PC-3 (cell line): ENCODE measurements at regions not wholly inside any gene's neighbourhood (a gene's known extent, or its start where the extent isn't known, plus 50 kb on each side); places are given as distances from the start of the nearest gene placed in this dataset.

Experiments used
- ATAC-seq: fragments of 200-7000 bp; cut with Tn5 transposase; 2 replicates; pipeline ENCODE4 v1.9.1; 2020; ENCODE audit warnings: mild to moderate bottlenecking, moderate library complexity
- BruUV-seq: library from RNA; stranded (reverse); fragments of 400-500 nt; replicated peaks from 2 replicates; lab custom pipeline; 2021; lab: Mats Ljungman, UMichigan
- CTCF ChIA-PET: fragments of 300-600 bp; sonication (Branson Sonifier 250); formaldehyde crosslinking; loops from one replicate; lab custom pipeline; 2022; ENCODE audit warnings: antibody characterized with exemption; lab: Charles Lee
- POLR2A ChIA-PET: fragments of 300-600 bp; sonication (Branson Sonifier 250); formaldehyde crosslinking; loops from one replicate; lab custom pipeline; 2022; ENCODE audit warnings: antibody characterized with exemption; ENCODE audit not compliant: unreplicated experiment; lab: Charles Lee
- DNase-seq: peaks from one replicate; pipeline ENCODE4 v3.0.0-alpha.2; 2015
- H2AFZ ChIP-seq: fragments of 300-600 bp; sonication (generic); 2 replicates; pipeline ENCODE4 v1.6.0; 2016; ENCODE audit warnings: antibody characterized with exemption, low read length
- H3F3A ChIP-seq: fragments of 300-600 bp; sonication (generic); one replicate; pipeline ENCODE4 v1.6.0; 2017; ENCODE audit warnings: antibody characterized with exemption, low read length, control low read depth, mild to moderate bottlenecking; ENCODE audit not compliant: unreplicated experiment
- H3K27ac ChIP-seq: fragments of 300-600 bp; sonication (generic); 2 replicates; pipeline ENCODE4 v1.5.1; 2016; ENCODE audit warnings: mild to moderate bottlenecking, low read length
- H3K27me3 ChIP-seq: fragments of 300-600 bp; sonication (generic); 2 replicates; pipeline ENCODE4 v1.6.1; 2016; ENCODE audit warnings: low read length, mixed read lengths
- H3K36me3 ChIP-seq: fragments of 300-600 bp; sonication (generic); 2 replicates; pipeline ENCODE4 v1.6.1; 2016; ENCODE audit warnings: low read depth, mixed run types, low read length, mixed read lengths
- H3K4me1 ChIP-seq: fragments of 300-600 bp; sonication (generic); 2 replicates; pipeline ENCODE4 v1.5.1; 2016; ENCODE audit warnings: low read length; ENCODE audit not compliant: insufficient read depth
- H3K4me2 ChIP-seq: fragments of 300-600 bp; sonication (generic); 2 replicates; pipeline ENCODE4 v1.6.0; 2016; ENCODE audit warnings: low read length
- H3K4me3 ChIP-seq: fragments of 300-600 bp; sonication (generic); 2 replicates; pipeline ENCODE4 v1.5.1; 2016; ENCODE audit warnings: mild to moderate bottlenecking, low read length, mixed read lengths
- H3K79me2 ChIP-seq: fragments of 300-600 bp; sonication (generic); 2 replicates; pipeline ENCODE4 v1.6.1; 2017; ENCODE audit warnings: low read length, mixed read lengths
- H3K9ac ChIP-seq: fragments of 300-600 bp; sonication (generic); 2 replicates; pipeline ENCODE4 v1.6.0; 2016; ENCODE audit warnings: mild to moderate bottlenecking, low read length
- H3K9me2 ChIP-seq: fragments of 300-600 bp; sonication (generic); replicated peaks from 2 replicates; pipeline ENCODE4 v1.6.1; 2016; ENCODE audit warnings: mixed run types, low read length, mixed read lengths
- H3K9me3 ChIP-seq: fragments of 300-600 bp; sonication (generic); 2 replicates; pipeline ENCODE4 v1.6.1; 2016; ENCODE audit warnings: low read length, mixed read lengths
- H4K20me1 ChIP-seq: fragments of 300-600 bp; sonication (generic); 2 replicates; pipeline ENCODE4 v1.6.1; 2016; ENCODE audit warnings: low read length, mixed read lengths
- EZH2 ChIP-seq: fragments of 300-600 bp; sonication (generic); IDR thresholded peaks from one replicate; pipeline ENCODE4 v1.6.1; 2017; ENCODE audit warnings: antibody characterized with exemption, mild to moderate bottlenecking, low read length; ENCODE audit not compliant: unreplicated experiment
- EZH2phosphoT487 ChIP-seq: fragments of 300-600 bp; sonication (generic); IDR thresholded peaks from 2 replicates; pipeline ENCODE4 v1.6.1; 2018; ENCODE audit warnings: mild to moderate bottlenecking, antibody characterized with exemption, low read length, borderline replicate concordance
- intact Hi-C: fragments of 100-400 bp; cut with micrococcal nuclease; formaldehyde crosslinking; loops from 2 replicates; pipeline ENCODE4 v1.9.0; 2023
- TF ChIP-seq, protein P1 (sequence below): fragments of 300-600 bp; sonication (generic); conservative IDR thresholded peaks from 2 replicates; pipeline ENCODE4 v1.5.1; 2017; ENCODE audit warnings: antibody characterized with exemption, low read depth, mild to moderate bottlenecking, low read length

DNA sequence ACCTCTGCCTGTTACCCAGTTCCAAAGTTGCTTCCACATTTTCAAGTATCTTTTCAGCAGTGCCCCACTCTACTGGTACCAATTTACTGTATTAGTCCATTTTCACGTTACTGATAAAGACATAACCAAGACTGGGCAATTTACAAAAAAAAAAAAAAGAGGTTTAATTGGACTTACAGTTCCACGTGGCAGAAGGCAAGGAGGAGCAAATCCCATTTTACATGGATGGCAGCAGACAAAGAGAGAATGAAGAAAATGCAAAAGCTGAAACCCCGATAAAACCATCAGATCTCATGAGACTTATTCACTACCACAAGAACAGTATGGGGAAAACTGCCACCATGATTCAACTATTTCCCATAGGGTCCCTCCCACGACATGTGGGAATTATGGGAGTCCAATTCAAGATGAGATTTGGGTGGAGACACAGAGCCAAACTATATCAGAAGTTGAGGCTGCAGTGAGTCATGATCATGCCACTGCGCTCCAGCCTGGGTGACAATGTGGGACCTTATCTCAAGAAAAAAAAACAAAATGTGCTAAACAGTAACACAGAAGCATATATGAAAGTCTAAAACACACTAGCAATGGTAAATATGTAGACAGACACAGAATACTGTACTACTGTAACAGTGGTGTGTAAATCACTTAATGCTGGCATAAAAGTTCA is 190.3 kb upstream of the ZC3H12C start:
- no peak for DNase-seq
- Histone ChIP-seq H3K4me2 (no peak overlapping the region), H3K9me3 (no peaks in the 10 kb centered on the region), H3K4me3 (no peak overlapping the region), H3K4me1 (no peaks in the 10 kb centered on the region), H3K27ac (no peak overlapping the region), H3K9ac (no peak overlapping the region), H4K20me1 (no peaks in the 10 kb centered on the region), H3K9me2 (no peaks in the 10 kb centered on the region), H2AFZ (no peak overlapping the region), H3K36me3 (no peaks in the 10 kb centered on the region), H3K79me2 (no peaks in the 10 kb centered on the region), H3F3A (no peaks in the 10 kb centered on the region), H3K27me3 (peaks cover 23% of the 10 kb centered on the region)
- ATAC-seq: no peak
- intact Hi-C loops: no loop called here
- POLR2A ChIA-PET: no interaction called here
- no peak for TF ChIP-seq EZH2
- TF ChIP-seq EZH2phosphoT487: no peak
- TF ChIP-seq, protein P1, sequence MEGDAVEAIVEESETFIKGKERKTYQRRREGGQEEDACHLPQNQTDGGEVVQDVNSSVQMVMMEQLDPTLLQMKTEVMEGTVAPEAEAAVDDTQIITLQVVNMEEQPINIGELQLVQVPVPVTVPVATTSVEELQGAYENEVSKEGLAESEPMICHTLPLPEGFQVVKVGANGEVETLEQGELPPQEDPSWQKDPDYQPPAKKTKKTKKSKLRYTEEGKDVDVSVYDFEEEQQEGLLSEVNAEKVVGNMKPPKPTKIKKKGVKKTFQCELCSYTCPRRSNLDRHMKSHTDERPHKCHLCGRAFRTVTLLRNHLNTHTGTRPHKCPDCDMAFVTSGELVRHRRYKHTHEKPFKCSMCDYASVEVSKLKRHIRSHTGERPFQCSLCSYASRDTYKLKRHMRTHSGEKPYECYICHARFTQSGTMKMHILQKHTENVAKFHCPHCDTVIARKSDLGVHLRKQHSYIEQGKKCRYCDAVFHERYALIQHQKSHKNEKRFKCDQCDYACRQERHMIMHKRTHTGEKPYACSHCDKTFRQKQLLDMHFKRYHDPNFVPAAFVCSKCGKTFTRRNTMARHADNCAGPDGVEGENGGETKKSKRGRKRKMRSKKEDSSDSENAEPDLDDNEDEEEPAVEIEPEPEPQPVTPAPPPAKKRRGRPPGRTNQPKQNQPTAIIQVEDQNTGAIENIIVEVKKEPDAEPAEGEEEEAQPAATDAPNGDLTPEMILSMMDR: no peak
- no TSS peak for BruUV-seq
- CTCF ChIA-PET: no interaction called here

DNA sequence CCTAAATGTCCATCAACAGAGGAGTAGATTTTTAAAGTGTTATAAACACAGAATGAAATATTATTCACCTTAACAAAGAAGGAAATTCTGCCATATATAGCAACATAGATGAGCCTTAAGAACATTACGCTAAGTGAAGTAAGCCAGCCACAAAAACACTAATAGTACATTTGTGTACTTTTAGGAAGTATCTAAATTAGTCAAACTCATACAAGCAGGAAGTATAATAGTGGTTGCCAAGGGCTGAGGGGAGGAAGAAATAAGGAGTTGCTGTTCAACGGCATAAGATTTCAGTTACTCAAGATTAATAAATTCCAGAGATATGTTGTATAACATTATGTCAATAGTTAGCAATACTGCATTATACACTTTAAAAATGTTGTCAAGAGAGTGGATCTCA is 181.7 kb upstream of the ZC3H12C start:
- no peaks in the 10 kb centered on the region for H3K36me3 ChIP-seq
- no peaks in the 10 kb centered on the region for H3K9me2 ChIP-seq
- H3K9ac ChIP-seq: no peak overlapping the region
- H3K4me2 ChIP-seq: no peak overlapping the region
- TF ChIP-seq EZH2phosphoT487: no peak
- TF ChIP-seq EZH2: no peak
- TF ChIP-seq, protein P1: no peak
- intact Hi-C loops: no loop called here
- H3K27me3 ChIP-seq: peaks cover 21% of the 10 kb centered on the region
- no peaks in the 10 kb centered on the region for H3K79me2 ChIP-seq
- DNase-seq (peak; percentile 43), ATAC-seq (peak; percentile 52)
- H3K4me1 ChIP-seq: peaks cover 24% of the 10 kb centered on the region
- H3K4me3 ChIP-seq: no peak overlapping the region
- ChIA-PET POLR2A (no interaction called here), CTCF (no interaction called here)
- H3F3A ChIP-seq: no peaks in the 10 kb centered on the region
- no peaks in the 10 kb centered on the region for H3K9me3 ChIP-seq
- no TSS peak for BruUV-seq
- H4K20me1 ChIP-seq: no peaks in the 10 kb centered on the region
- no peak overlapping the region for H3K27ac ChIP-seq
- H2AFZ ChIP-seq: no peak overlapping the region

DNA sequence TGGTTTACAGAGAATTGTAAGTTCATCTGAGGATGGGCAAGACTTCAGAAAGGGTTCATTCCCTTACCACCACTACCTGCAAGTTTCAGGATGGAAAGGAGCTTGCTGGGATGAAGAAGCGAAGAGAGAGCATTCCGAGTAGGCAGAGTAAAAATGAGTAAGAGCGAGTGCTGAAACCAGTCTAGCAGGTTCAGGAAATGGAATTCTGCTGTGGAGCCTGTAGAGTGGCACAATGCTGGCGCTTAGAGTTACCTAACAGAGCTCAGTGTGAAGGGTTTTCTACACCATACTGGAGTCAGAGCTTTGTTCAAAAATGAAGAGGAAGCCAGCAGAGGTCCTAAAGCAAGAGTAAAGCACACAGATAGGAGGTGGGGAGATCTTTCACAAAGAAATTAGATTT is 179.2 kb upstream of the ZC3H12C start:
- no peaks in the 10 kb centered on the region for H3K9me2 ChIP-seq
- intact Hi-C loops: no loop called here
- no TSS peak for BruUV-seq
- H3K79me2 ChIP-seq: no peaks in the 10 kb centered on the region
- no peaks in the 10 kb centered on the region for H3K36me3 ChIP-seq
- peak overlapping the region; percentile 42; the same call in 1 of the 2 replicates for H3K4me2 ChIP-seq
- H3K4me3 ChIP-seq: no peak overlapping the region
- no peaks in the 10 kb centered on the region for H3K9me3 ChIP-seq
- no peak overlapping the region for H2AFZ ChIP-seq
- ChIA-PET POLR2A (interaction anchor here (0.6 to 0.7 kb wide), 2 partner anchors 26 to 28 kb away, joined by 3 read pairs; no protein-coding TSS in a partner anchor), CTCF (interaction anchor here (0.5 kb wide), 1 partner anchor 63 kb away, joined by 3 read pairs; no protein-coding TSS in a partner anchor)
- TF ChIP-seq, protein P1: no peak
- TF ChIP-seq EZH2: no peak
- TF ChIP-seq EZH2phosphoT487: no peak
- no peak overlapping the region for H3K9ac ChIP-seq
- H4K20me1 ChIP-seq: no peaks in the 10 kb centered on the region
- peak; percentile 84 for DNase-seq
- H3K4me1 ChIP-seq: peaks cover 24% of the 10 kb centered on the region
- ATAC-seq: peak; percentile 35
- no peak overlapping the region for H3K27ac ChIP-seq
- H3F3A ChIP-seq: no peaks in the 10 kb centered on the region
- no peaks in the 10 kb centered on the region for H3K27me3 ChIP-seq
